ENCODE measurements at regions not wholly inside any gene's neighbourhood (a gene's known extent, or its start where the extent isn't known, plus 50 kb on each side); places are given as distances from the start of the nearest gene placed in this dataset.

DNA sequence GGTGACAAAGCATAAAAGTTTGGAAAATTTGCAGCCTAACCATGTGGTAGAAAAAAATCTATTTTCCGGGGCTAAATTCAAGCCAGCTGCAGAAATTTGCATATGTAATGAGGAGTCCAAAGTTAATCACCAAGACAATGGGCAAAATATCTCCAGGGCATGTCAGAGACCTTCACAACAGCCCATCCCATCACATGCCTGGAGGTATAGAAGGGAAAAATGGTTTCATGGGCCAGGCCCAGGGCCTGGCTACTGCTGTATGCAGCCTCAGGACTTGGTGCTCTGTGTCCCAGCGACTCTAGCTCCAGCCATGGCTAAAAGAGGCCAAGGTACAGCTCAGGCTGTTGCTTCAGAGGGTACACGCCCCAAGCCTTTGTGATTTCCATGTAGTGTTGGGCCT, 655.8 kb upstream of the MGAT4C start:
- no peak for DNase-seq

DNA sequence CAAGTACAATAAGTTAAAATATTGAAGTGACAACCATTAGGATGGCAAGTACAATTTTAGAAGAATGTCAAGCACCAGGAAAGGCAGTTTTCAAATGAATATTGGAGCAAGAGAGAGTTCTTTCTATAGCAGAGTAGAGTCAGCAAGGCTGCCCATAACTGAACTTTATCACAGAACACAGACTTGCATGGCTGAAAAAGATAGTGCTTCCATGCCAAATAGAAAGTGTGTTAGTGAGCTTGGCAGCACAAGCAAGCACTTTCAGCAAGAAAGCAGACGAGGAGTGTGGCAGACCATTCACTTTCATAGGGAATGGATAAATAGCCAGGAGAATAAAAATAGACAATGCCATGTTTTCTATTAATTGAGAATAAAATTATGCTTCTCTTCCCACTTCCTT, 647.0 kb upstream of the MGAT4C start:
- no peak for DNase-seq

- DNase-seq = no peak
These were observed 604.6 kb upstream of the MGAT4C start for GRCh38 chr12:86860776-86861175.

DNA sequence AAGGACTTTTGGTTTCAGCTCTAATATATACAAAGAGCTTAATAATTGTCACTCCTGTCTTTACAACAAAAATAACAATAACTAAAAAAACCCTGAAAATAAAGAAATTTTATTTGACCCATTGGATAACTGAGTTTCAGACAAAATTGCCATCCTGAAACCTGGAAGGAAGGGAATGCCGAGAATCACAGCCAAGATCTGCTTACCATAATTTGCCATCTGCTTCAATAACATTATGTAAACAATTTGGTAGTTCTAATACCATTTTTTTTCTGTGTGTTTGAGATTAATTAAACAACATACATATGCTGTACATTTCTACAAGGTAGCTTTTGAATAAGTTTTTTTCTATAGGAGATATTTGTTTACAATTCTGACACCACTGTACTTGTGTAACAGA, 596.3 kb upstream of the MGAT4C start:
- no peak for DNase-seq

DNA sequence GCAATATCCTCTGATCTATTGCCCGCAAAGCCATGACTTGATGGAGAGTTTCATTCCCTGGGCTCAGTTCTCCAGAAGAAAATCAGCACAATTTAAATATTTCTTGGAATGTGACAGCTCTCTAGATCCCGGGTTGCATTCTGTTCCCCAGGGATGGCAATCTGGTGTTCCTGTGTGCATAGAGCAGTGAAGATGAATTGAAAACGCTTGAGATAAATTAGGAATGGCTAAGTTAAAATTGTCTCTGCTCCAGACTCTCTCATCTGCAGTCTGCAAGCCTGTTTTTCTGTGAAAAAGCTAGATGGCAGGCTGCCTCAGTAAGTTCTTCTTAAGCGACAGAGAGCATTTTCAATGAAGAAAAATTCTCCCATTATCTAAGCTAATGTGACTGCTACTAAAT, 582.5 kb upstream of the MGAT4C start:
- no peak for DNase-seq

DNA sequence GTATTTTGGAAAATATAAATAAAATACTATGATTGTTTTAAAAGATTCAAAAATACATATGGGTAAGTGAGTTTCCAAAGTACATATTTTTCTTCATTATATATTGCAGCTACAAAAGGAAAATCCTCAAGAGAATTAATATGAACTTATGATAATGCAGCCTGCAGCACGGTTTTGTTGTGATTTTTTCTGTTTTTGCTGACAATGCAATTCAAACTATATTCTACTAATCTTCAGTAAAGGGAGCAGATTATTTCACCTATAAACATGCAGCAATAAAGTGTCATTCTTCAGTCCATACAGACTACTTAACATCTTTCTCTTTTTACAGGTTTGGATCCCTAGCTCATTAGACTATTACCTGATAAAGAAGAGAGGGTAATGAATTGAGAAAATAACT, 582.1 kb upstream of the MGAT4C start:
- no peak for DNase-seq

GRCh38 chr12:86837246-86837645, 581.1 kb upstream of the MGAT4C start:
- DNase-seq = no peak

DNA sequence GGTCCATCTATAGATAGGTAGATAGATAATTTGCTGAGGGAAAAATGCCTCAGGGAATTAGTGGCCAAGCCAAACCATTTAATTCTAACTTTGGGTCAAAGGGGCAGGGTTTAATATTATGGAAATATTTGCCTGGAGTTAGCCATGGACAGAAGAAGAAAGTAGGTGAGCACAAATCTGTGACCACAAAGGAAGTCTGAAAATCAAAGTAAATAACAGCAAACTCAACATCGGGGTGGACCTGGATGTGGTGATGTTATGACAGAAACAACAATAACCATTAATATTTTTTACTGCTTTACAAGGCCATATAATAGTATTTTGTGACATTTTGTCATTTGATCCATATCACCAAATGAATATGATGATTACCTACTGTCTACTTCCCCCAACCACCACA, 578.0 kb upstream of the MGAT4C start:
- no peak for DNase-seq

- no peak for DNase-seq
These were observed 571.2 kb upstream of the MGAT4C start for GRCh38 chr12:86827409-86827808.

DNA sequence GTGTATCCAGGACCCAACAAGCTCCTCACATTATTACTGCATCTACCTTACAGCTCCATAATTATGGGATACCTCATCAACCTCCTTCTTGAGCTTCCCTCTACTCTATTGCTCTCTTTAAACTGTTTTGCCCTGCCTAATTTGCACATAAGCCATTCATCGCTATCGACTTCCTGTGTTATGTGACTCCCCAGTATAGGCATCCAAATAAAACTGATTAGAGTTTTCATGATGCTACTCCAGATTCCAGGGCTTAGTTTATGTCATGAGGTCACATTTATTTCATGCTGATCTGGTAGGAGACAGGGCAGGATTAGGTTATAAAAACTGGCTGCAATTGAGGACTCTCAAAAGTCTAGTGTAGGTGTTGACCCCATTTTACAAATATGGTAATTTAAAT, 569.9 kb upstream of the MGAT4C start:
- DNase-seq = no peak

DNA sequence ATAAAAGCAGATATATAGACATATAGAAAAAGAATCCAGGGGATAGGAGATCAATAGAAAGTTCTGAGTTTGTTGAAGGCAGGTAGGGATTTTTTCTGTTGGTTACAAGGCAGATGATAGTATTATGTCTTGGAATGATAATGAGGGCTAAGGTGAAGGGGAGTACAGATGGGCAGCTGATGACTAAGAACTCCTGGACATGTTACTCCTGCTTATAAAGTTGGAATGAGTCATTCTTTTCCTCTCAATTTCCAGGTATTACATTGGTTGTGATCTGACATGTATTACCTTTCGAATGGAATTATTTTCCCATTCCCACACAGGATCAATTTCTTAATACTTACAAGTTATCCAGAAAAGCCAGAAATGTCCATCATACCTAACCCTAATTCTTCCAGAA, 545.2 kb upstream of the MGAT4C start:
- DNase-seq = no peak

DNA sequence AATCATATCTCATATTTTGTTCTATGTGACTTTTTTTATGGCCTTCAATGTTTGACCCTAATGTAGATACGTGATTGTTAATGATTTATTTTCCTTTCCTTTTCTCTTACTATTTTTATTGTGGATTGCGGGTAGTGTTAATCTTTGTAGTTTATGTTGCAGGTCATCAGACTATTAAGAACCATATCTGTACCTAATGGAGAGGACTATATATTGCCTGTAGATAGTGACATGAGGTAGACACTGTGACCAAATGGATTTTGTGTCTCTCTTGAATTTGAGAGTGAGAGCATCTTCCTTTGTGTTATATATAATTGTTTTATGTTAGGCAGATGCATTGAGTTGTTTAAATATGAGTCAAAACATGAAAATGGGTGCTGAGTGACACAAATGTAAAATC, 543.4 kb upstream of the MGAT4C start:
- DNase-seq = no peak

GRCh38 chr12:86796550-86796949, 540.4 kb upstream of the MGAT4C start:
- no peak for DNase-seq

DNA sequence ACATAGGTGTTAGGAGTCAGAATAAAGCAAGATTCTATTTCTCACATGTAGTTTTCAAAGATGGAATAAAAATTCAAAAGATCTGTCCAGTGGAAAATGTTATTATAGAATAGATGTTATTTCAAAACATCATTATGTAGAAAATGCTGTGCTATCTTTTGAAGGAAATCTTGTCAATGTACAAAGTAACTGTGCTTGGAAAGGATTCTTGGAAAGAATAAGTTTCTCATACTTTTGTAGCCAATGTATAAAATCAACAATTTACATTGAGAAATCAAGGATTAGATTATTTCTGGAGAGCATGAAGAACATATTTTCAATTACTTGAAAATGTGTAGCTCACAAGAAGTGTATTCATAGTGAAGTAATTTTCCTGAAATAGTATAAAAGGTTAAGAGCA, 532.5 kb upstream of the MGAT4C start:
- no peak for DNase-seq

DNA sequence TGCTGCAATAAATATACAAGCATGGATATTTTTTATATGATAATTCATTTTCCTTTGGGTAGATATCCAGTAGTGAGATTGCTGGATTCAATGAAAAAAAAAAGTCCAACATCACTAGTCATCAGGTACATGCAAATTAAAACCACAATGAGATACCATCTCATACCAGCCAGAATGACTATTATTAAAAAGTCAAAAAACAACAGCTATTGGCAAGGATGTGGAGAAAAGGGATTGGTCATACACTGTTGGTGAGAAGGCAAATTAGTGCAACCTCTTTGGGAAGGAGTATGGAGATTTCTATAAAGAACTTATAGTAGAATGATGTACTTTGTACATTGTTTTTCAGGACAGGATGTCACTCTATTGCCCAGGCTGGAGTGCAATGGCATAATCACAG, 531.2 kb upstream of the MGAT4C start:
- no peak for DNase-seq

GRCh38 chr12:86777325-86777724, 521.1 kb upstream of the MGAT4C start:
- no peak for DNase-seq

DNA sequence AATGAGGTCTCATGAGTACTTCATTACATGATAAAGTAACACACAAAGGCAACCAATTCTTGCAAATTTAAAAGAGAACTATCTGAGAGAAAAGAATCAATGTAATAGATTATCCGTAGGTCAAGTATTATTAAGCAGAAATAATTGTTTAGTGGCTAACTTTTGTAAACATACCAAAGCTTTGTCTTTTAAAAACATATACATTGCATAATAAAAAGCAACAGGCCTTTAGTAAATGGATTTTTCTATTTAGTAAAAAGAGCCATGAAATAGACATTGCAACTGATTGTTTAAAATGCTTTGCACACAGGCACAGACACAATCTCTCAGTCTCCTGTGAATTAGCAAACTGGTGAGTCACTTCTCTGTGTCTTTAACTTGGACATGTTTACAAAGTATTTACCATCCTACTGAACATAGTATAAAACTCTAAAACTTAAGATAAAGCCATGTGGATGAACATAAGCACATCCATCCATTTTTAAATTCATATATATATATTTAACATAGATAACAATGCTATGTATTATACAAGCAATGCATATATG, 518.7 kb upstream of the MGAT4C start:
- no peak for DNase-seq

- no peak for DNase-seq
These were observed 516.5 kb upstream of the MGAT4C start for GRCh38 chr12:86772696-86773095.

- no peak for DNase-seq
These were observed 514.7 kb upstream of the MGAT4C start for GRCh38 chr12:86770871-86771270.

- no peak for DNase-seq
These were observed 492.7 kb upstream of the MGAT4C start for GRCh38 chr12:86748894-86749293.

- DNase-seq = no peak
These were observed 488.5 kb upstream of the MGAT4C start for GRCh38 chr12:86744547-86745212.

DNA sequence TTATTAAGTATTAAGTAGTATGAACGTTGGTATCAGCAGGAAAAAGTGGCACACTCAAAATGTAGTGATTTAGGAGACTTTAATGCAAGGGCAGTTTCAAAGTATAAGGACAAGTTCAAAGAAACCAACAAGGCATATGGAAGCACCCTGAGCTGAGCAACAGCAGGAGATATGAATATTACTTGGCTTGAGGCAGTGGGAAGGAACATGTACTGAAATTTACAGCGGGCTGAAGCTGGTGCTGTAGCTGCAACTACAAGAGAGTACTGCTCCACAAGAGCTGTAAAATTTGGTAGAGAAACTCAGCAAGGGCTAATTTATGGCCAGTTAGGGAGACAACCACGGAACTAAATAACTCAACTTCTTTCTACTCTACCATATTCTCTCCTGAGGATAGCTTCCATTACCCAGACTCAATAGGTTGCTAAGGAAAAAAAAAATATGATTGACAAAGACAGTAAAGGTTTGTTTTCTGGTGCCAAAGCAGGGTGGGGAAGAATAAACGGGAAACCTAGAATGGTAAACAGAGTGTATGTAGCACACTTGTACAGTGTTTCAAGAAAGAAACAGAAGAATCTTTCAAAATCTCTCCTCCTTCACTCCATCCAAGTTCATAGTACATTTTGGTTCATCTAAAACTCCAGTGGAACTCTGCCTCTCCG, 487.8 kb upstream of the MGAT4C start:
- no peak for DNase-seq

DNA sequence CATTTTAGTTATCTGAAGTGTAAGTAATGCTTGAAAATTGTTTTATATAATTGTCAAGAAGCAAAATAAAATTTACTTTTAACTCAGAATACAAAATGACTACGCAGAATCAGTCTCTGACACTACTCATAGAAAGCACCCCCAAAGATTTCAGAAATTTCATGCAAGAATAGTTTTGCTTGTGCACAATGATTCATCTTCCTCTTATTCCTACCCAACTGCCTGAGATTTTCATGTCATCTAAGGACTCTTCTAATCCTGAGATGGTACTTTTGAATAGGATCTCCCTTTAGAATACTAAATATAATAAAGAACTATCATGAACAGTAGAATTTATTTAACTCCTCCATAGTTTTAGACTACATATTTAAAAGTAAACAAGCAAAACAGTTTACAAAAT, 485.3 kb upstream of the MGAT4C start:
- no peak for DNase-seq

- DNase-seq = no peak
These were observed 479.7 kb upstream of the MGAT4C start for GRCh38 chr12:86735851-86736250.

DNA sequence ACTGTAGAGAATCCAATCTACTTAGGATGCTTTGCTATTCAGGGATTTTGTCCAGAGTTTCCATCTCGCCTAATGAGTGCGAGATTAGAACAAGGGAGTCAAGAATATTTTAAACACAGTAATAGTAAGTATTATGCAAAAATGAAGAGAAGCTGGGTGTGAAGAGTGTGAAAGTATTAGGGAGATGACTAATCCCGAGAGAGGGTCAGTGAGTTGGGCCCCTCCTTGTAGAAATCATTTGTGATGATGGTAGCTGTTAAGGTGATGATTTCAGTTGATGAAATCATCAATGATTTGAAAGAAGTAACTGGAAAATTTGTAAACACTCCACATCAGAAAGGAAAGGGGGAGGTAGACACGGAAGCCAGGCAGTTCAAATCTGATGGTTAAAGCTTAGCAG, 478.9 kb upstream of the MGAT4C start:
- no peak for DNase-seq

Data from RPMI8226 (cell line).